Panc1 (cell line): ENCODE measurements at regions not wholly inside any gene's neighbourhood (a gene's known extent, or its start where the extent isn't known, plus 50 kb on each side); places are given as distances from the start of the nearest gene placed in this dataset.

Experiments
- POLR2AphosphoS5 ChIP-seq: IDR thresholded peaks from 2 replicates; pipeline ENCODE4 v1.6.1; 2012; ENCODE audit warnings: mild to moderate bottlenecking, low read depth, low read length, moderate library complexity
- SIN3A ChIP-seq: IDR thresholded peaks from 2 replicates; pipeline ENCODE4 v1.6.1; 2012; ENCODE audit warnings: low read depth, mild to moderate bottlenecking, low read length, moderate library complexity, borderline replicate concordance; ENCODE audit not compliant: insufficient read depth
- TCF7L2 ChIP-seq: IDR thresholded peaks from 2 replicates; pipeline ENCODE4 v1.6.1; 2011; ENCODE audit warnings: mild to moderate bottlenecking, low read depth, low read length, inconsistent platforms
- TF ChIP-seq, protein P1 (sequence below): fragments of 450-650 bp; IDR thresholded peaks from 2 replicates; pipeline ENCODE4 v1.5.1; 2017; ENCODE audit warnings: mild to moderate bottlenecking
- TF ChIP-seq, protein P2 (sequence below), 2 experiments: IDR thresholded peaks; 2 replicates each; pipeline ENCODE4 v1.6.1; 2011 to 2012; ENCODE audit warnings: low read depth in 2 of 2, control low read depth in 1 of 2, low read length in 1 of 2, mild to moderate bottlenecking in 1 of 2, moderate library complexity in 1 of 2; ENCODE audit not compliant: insufficient read depth in 1 of 2

DNA sequence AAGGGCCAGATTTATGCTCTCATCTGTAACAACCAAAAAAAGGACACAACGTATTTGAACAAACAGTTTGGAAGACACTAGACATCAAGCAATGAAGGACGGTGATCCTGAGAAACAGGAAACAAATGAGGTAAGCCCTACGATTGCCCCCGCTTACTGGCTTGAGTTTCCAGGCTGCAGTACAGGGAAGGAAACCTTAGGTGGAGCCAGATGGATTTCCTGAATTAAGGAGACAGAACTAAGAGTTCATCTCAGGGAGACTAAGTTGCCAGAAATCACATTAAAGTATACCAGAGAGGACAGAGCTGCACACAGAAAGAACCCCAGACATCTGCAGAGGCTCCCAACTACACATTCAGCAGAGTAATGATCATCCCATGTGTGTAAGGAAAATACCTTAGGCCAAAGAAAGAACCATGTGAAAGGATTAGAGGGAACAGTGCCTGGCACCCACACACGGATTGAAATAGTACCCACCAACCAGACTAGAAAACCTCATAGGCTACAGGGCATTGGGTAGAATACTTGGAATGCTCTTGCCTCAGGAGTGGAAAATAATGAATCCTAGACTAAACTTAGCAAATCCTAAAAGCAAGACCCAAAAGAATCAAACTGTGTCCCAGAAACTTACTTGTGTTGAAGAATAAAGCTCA lies 99.3 kb upstream of the NIPBL start:
- TF ChIP-seq TCF7L2 (no peak), POLR2AphosphoS5 (no peak), SIN3A (no peak)
- TF ChIP-seq, protein P1, sequence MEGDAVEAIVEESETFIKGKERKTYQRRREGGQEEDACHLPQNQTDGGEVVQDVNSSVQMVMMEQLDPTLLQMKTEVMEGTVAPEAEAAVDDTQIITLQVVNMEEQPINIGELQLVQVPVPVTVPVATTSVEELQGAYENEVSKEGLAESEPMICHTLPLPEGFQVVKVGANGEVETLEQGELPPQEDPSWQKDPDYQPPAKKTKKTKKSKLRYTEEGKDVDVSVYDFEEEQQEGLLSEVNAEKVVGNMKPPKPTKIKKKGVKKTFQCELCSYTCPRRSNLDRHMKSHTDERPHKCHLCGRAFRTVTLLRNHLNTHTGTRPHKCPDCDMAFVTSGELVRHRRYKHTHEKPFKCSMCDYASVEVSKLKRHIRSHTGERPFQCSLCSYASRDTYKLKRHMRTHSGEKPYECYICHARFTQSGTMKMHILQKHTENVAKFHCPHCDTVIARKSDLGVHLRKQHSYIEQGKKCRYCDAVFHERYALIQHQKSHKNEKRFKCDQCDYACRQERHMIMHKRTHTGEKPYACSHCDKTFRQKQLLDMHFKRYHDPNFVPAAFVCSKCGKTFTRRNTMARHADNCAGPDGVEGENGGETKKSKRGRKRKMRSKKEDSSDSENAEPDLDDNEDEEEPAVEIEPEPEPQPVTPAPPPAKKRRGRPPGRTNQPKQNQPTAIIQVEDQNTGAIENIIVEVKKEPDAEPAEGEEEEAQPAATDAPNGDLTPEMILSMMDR: peak; percentile 57
- TF ChIP-seq, protein P2, sequence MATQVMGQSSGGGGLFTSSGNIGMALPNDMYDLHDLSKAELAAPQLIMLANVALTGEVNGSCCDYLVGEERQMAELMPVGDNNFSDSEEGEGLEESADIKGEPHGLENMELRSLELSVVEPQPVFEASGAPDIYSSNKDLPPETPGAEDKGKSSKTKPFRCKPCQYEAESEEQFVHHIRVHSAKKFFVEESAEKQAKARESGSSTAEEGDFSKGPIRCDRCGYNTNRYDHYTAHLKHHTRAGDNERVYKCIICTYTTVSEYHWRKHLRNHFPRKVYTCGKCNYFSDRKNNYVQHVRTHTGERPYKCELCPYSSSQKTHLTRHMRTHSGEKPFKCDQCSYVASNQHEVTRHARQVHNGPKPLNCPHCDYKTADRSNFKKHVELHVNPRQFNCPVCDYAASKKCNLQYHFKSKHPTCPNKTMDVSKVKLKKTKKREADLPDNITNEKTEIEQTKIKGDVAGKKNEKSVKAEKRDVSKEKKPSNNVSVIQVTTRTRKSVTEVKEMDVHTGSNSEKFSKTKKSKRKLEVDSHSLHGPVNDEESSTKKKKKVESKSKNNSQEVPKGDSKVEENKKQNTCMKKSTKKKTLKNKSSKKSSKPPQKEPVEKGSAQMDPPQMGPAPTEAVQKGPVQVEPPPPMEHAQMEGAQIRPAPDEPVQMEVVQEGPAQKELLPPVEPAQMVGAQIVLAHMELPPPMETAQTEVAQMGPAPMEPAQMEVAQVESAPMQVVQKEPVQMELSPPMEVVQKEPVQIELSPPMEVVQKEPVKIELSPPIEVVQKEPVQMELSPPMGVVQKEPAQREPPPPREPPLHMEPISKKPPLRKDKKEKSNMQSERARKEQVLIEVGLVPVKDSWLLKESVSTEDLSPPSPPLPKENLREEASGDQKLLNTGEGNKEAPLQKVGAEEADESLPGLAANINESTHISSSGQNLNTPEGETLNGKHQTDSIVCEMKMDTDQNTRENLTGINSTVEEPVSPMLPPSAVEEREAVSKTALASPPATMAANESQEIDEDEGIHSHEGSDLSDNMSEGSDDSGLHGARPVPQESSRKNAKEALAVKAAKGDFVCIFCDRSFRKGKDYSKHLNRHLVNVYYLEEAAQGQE (IDR thresholded peaks at IDR 0.05; ENCODE audit: insufficient read depth in 1 of 2, low read depth in 2 of 2, low read length in 1 of 2): no peak
